Hepatocyte (in vitro differentiated cells): ENCODE measurements at regions not wholly inside any gene's neighbourhood (a gene's known extent, or its start where the extent isn't known, plus 50 kb on each side); places are given as distances from the start of the nearest gene placed in this dataset.

ENCODE experiments used
- EZH2 ChIP-seq: fragments of 200-600 bp; sonication (generic); IDR thresholded peaks from 2 replicates; pipeline ENCODE4 v1.6.1; 2016; ENCODE audit warnings: antibody characterized with exemption, mild to moderate bottlenecking, borderline replicate concordance
- TF ChIP-seq, protein P1 (sequence below): fragments of 200-600 bp; sonication (generic); IDR thresholded peaks from 2 replicates; pipeline ENCODE4 v1.5.1; 2016; ENCODE audit warnings: antibody characterized with exemption, mild to moderate bottlenecking; ENCODE audit not compliant: poor library complexity

DNA sequence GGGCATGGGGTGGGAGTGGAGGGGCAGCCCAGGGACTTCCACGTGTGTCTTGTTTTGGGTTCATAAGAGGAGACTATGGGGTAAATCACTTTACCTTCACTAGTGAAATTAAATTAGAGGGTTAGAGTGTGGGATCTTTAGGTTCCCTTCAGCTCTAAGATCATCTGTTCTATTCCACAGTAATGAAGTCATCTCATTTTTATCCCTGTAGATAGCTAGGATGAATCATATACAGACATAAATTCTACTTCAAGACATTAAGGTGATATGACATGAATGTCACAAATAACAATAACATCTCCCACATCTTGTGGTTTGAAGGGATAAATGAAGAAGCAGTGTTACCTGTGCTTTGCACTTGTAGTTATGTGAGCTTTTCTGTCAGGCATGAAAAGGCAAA is 83.8 kb downstream of the ELOVL4 start:
- TF ChIP-seq EZH2 = no peak
- TF ChIP-seq, protein P1, sequence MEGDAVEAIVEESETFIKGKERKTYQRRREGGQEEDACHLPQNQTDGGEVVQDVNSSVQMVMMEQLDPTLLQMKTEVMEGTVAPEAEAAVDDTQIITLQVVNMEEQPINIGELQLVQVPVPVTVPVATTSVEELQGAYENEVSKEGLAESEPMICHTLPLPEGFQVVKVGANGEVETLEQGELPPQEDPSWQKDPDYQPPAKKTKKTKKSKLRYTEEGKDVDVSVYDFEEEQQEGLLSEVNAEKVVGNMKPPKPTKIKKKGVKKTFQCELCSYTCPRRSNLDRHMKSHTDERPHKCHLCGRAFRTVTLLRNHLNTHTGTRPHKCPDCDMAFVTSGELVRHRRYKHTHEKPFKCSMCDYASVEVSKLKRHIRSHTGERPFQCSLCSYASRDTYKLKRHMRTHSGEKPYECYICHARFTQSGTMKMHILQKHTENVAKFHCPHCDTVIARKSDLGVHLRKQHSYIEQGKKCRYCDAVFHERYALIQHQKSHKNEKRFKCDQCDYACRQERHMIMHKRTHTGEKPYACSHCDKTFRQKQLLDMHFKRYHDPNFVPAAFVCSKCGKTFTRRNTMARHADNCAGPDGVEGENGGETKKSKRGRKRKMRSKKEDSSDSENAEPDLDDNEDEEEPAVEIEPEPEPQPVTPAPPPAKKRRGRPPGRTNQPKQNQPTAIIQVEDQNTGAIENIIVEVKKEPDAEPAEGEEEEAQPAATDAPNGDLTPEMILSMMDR = no peak
